Peyer's patch (tissue), 4 donors: ENCODE measurements at regions not wholly inside any gene's neighbourhood (a gene's known extent, or its start where the extent isn't known, plus 50 kb on each side); places are given as distances from the start of the nearest gene placed in this dataset.

Experiments used
- POLR2A ChIP-seq, 2 donors: fragments of 450-650 bp; IDR thresholded peaks; one replicate each; pipeline ENCODE4 v1.5.1; 2017; ENCODE audit warnings: antibody characterized with exemption in 2 of 2, mild to moderate bottlenecking in 2 of 2, moderate library complexity in 2 of 2
- TF ChIP-seq, protein P1 (sequence below), 6 experiments: fragments of 450-650 bp in 4 of 6; fragments of 200-600 bp in 2 of 6; sonication (generic) in 1 of 6; IDR thresholded peaks; one replicate each; pipeline ENCODE4 v1.5.1; 2017 to 2019; ENCODE audit warnings: antibody characterized with exemption in 6 of 6, mild to moderate bottlenecking in 3 of 6, moderate library complexity in 1 of 6

- no peak for TF ChIP-seq POLR2A (IDR thresholded peaks at IDR 0.05)
- TF ChIP-seq, protein P1, sequence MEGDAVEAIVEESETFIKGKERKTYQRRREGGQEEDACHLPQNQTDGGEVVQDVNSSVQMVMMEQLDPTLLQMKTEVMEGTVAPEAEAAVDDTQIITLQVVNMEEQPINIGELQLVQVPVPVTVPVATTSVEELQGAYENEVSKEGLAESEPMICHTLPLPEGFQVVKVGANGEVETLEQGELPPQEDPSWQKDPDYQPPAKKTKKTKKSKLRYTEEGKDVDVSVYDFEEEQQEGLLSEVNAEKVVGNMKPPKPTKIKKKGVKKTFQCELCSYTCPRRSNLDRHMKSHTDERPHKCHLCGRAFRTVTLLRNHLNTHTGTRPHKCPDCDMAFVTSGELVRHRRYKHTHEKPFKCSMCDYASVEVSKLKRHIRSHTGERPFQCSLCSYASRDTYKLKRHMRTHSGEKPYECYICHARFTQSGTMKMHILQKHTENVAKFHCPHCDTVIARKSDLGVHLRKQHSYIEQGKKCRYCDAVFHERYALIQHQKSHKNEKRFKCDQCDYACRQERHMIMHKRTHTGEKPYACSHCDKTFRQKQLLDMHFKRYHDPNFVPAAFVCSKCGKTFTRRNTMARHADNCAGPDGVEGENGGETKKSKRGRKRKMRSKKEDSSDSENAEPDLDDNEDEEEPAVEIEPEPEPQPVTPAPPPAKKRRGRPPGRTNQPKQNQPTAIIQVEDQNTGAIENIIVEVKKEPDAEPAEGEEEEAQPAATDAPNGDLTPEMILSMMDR (IDR thresholded peaks at IDR 0.05), result no peak
Observed at GRCh38 chr18:31243740-31244512, 74.0 kb upstream of the DSG1 start.
